HG03097 (cell line): ENCODE measurements at regions not wholly inside any gene's neighbourhood (a gene's known extent, or its start where the extent isn't known, plus 50 kb on each side); places are given as distances from the start of the nearest gene placed in this dataset.
A peak's percentile ranks its signal among the peaks of the same experiment; 100 is the strongest.

ENCODE experiments used
- ATAC-seq: cut with Tn5 transposase; IDR thresholded peaks from one replicate; pipeline ENCODE4 v1.9.1; 2021; ENCODE audit not compliant: unreplicated experiment, low FRiP score

GRCh38 chr2:157107877-157108276 is 149.6 kb upstream of the GALNT5 start:
- no peak for ATAC-seq

GRCh38 chr2:157122776-157123175 is 134.7 kb upstream of the GALNT5 start:
- no peak for ATAC-seq

- ATAC-seq = no peak
Measured at GRCh38 chr2:157124731-157125130, 132.8 kb upstream of the GALNT5 start.

- no peak for ATAC-seq
Measured at GRCh38 chr2:157125685-157126084, 131.8 kb upstream of the GALNT5 start.

GRCh38 chr2:157127249-157128012 is 130.1 kb upstream of the GALNT5 start:
- ATAC-seq = no peak

GRCh38 chr2:157143901-157144300 is 113.6 kb upstream of the GALNT5 start:
- no peak for ATAC-seq

- ATAC-seq = no peak
Measured at GRCh38 chr2:157149270-157149669, 108.2 kb upstream of the GALNT5 start.

- peak; percentile 96 for ATAC-seq
Measured at GRCh38 chr2:157150747-157151146, 106.8 kb upstream of the GALNT5 start.

GRCh38 chr2:157152362-157152761 is 105.1 kb upstream of the GALNT5 start:
- no peak for ATAC-seq

GRCh38 chr2:157155992-157156391 is 101.5 kb upstream of the GALNT5 start:
- no peak for ATAC-seq

- no peak for ATAC-seq
Measured at GRCh38 chr2:157158111-157158510, 99.4 kb upstream of the GALNT5 start.

- ATAC-seq = no peak
Measured at GRCh38 chr2:157159221-157159934, 98.1 kb upstream of the GALNT5 start.

- ATAC-seq = no peak
Measured at GRCh38 chr2:157160111-157160510, 97.4 kb upstream of the GALNT5 start.

- no peak for ATAC-seq
Measured at GRCh38 chr2:157164370-157164769, 93.1 kb upstream of the GALNT5 start.

GRCh38 chr2:157164891-157165290 is 92.6 kb upstream of the GALNT5 start:
- no peak for ATAC-seq

- ATAC-seq = no peak
Measured at GRCh38 chr2:157168501-157168900, 89.0 kb upstream of the GALNT5 start.

- ATAC-seq = no peak
Measured at GRCh38 chr2:157169889-157170288, 87.6 kb upstream of the GALNT5 start.

GRCh38 chr2:157170299-157170698 is 87.2 kb upstream of the GALNT5 start:
- no peak for ATAC-seq

GRCh38 chr2:157172239-157172638 is 85.3 kb upstream of the GALNT5 start:
- no peak for ATAC-seq

- ATAC-seq = no peak
Measured at GRCh38 chr2:157172866-157173578, 84.5 kb upstream of the GALNT5 start.

- ATAC-seq = no peak
Measured at GRCh38 chr2:157173740-157174184, 83.7 kb upstream of the GALNT5 start.
